ENCODE measurements at regions not wholly inside any gene's neighbourhood (a gene's known extent, or its start where the extent isn't known, plus 50 kb on each side); places are given as distances from the start of the nearest gene placed in this dataset.

DNA sequence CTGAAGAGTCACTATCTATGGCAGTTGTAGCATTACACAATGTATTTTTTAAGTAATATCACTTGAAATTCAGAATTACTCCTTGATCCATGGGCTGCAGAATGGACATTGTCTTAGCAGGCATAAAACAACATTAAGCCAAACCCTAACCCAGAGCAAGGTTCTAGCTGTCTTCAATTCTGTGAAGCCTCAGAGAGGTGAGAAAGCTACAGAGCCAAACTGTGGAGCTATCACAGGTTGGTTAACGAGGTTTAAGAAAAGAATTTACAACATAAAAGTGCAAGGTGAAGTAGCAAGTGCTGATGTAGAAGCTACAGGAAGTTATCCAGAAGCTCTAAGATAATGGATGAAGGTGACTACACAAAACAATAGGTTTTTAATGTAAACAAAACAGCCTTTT is 582.7 kb upstream of the POT1 start:
- Histone ChIP-seq H3K27ac (no peak overlapping the region), H3K4me3 (no peak overlapping the region), H3K27me3 (no peaks in the 10 kb centered on the region), H3K9me3 (no peaks in the 10 kb centered on the region), H3K36me3 (no peaks in the 10 kb centered on the region), H3K4me1 (no peaks in the 10 kb centered on the region)
- TF ChIP-seq, protein P1, sequence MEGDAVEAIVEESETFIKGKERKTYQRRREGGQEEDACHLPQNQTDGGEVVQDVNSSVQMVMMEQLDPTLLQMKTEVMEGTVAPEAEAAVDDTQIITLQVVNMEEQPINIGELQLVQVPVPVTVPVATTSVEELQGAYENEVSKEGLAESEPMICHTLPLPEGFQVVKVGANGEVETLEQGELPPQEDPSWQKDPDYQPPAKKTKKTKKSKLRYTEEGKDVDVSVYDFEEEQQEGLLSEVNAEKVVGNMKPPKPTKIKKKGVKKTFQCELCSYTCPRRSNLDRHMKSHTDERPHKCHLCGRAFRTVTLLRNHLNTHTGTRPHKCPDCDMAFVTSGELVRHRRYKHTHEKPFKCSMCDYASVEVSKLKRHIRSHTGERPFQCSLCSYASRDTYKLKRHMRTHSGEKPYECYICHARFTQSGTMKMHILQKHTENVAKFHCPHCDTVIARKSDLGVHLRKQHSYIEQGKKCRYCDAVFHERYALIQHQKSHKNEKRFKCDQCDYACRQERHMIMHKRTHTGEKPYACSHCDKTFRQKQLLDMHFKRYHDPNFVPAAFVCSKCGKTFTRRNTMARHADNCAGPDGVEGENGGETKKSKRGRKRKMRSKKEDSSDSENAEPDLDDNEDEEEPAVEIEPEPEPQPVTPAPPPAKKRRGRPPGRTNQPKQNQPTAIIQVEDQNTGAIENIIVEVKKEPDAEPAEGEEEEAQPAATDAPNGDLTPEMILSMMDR (IDR thresholded peaks at IDR 0.05): no peak
- TF ChIP-seq POLR2A (IDR thresholded peaks at IDR 0.05): no peak
- DNase-seq: no peak

DNA sequence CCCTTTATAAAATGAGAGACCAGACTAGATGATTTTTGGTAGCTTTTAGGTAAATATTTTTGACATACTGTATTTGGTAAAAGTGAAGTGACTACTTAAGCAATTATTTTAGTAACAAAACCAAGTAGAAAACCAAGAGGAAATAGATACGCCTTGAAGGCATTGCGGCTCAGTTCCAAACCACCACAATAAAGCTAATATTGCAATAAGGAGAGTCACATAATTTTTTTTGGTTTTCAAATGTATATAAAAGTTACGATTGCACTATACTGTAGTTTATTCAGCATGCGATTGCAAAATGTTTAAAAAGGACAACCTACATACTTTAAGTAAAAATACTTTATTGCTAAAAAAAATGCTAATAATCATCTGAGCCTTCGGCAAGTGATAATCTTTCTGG is 581.7 kb upstream of the POT1 start:
- DNase-seq: no peak
- Histone ChIP-seq H3K36me3 (no peaks in the 10 kb centered on the region), H3K27me3 (no peaks in the 10 kb centered on the region), H3K9me3 (no peaks in the 10 kb centered on the region), H3K27ac (no peak overlapping the region), H3K4me3 (no peak overlapping the region), H3K4me1 (no peaks in the 10 kb centered on the region)
- TF ChIP-seq, protein P1 (IDR thresholded peaks at IDR 0.05): no peak
- TF ChIP-seq POLR2A (IDR thresholded peaks at IDR 0.05): no peak

DNA sequence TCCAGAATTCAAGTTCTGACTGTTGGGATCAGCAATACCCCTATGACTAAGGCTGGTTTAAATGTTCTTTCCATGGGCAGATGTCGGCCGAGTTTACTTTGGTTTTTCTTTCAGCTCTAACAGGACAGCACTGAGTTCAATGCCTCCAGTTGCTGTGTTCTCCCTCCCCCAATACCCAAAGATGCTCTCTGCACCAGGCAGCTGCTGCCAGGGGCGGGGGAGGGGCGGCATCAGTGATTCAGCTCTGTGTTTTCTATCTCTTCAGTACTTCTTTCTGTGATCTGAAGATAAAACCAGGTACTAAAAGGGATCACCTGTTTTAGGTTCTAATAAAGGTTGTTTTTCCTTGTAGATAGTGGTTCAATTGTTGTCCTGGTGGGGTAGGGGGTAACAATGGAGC is 576.7 kb upstream of the POT1 start:
- H3K4me3 ChIP-seq: no peak overlapping the region
- TF ChIP-seq, protein P1 (IDR thresholded peaks at IDR 0.05): no peak
- no peak for TF ChIP-seq POLR2A (IDR thresholded peaks at IDR 0.05)
- H3K9me3 ChIP-seq: no peaks in the 10 kb centered on the region
- H3K36me3 ChIP-seq: no peaks in the 10 kb centered on the region
- H3K27me3 ChIP-seq: no peaks in the 10 kb centered on the region
- no peak for DNase-seq
- no peaks in the 10 kb centered on the region for H3K4me1 ChIP-seq
- H3K27ac ChIP-seq: no peak overlapping the region

DNA sequence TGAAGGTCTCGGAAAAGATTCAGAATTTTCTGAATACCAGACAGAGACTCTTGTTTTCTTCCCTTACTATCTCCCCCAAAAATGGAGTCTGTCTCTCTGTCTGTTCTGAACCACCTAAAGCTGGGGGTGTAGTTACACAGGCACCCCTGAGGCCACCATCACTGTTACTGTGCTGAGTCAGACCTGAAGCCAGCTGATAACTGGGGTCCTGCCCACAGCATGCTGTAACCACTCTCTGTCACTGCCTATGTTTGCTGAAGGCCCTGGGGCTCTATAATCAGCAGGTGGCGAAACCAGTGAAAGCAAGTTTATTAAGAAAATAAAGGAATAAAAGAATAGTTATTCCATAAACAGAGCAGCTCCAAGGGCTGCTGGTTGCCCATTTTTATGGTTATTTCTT is 575.2 kb upstream of the POT1 start:
- H3K27me3 ChIP-seq: no peaks in the 10 kb centered on the region
- no peaks in the 10 kb centered on the region for H3K36me3 ChIP-seq
- H3K4me1 ChIP-seq: no peaks in the 10 kb centered on the region
- DNase-seq: no peak
- no peak overlapping the region for H3K27ac ChIP-seq
- TF ChIP-seq, protein P1 (IDR thresholded peaks at IDR 0.05): no peak
- TF ChIP-seq POLR2A (IDR thresholded peaks at IDR 0.05): no peak
- no peaks in the 10 kb centered on the region for H3K9me3 ChIP-seq
- no peak overlapping the region for H3K4me3 ChIP-seq

DNA sequence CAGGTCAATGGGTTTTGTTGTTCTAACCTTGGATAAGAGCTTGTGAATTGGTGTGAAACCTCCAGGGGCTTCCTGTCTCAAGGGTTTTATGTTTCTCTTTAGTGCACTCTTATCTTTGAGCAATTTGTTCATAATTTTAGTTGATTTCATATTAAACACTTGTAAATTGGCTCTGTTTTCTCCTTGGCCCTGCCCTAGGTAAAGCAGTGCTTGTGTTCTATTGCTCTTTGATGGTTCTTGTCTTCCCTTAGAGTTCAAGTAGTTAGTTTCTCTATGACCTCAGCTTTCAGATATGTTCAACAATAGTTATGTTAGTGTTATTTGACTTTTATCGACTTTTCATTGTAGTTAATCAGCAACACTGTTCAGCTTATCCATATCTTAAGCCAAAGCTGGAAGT is 566.4 kb upstream of the POT1 start:
- TF ChIP-seq, protein P1 (IDR thresholded peaks at IDR 0.05): no peak
- TF ChIP-seq POLR2A (IDR thresholded peaks at IDR 0.05): no peak
- no peak overlapping the region for H3K4me3 ChIP-seq
- H3K27ac ChIP-seq: no peak overlapping the region
- no peaks in the 10 kb centered on the region for H3K27me3 ChIP-seq
- no peaks in the 10 kb centered on the region for H3K9me3 ChIP-seq
- no peaks in the 10 kb centered on the region for H3K4me1 ChIP-seq
- H3K36me3 ChIP-seq: no peaks in the 10 kb centered on the region
- no peak for DNase-seq

DNA sequence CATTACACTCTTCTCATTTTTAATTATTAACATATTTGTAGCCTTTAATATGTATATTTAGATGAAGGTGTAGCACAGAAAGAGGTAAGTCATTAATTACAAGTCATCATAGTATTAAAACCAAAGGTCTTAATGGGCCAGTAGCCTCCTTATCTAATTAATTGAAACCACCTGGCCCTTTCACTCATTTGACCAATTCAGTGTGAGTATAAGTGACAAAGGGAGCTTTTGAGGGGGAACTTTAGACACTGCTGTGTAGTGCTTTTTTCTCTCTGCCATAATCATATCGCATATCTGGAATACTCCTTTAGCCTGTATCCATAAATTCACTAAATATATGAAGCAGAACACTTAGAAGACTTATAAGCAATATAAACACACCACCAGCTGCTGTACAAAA is 562.9 kb upstream of the POT1 start:
- TF ChIP-seq, protein P1 (IDR thresholded peaks at IDR 0.05): no peak
- no peak overlapping the region for H3K27ac ChIP-seq
- H3K4me3 ChIP-seq: no peak overlapping the region
- no peaks in the 10 kb centered on the region for H3K27me3 ChIP-seq
- DNase-seq: no peak
- H3K9me3 ChIP-seq: no peaks in the 10 kb centered on the region
- no peaks in the 10 kb centered on the region for H3K4me1 ChIP-seq
- no peaks in the 10 kb centered on the region for H3K36me3 ChIP-seq
